GM18517 (cell line): ENCODE measurements at regions not wholly inside any gene's neighbourhood (a gene's known extent, or its start where the extent isn't known, plus 50 kb on each side); places are given as distances from the start of the nearest gene placed in this dataset.

Experiments
- ATAC-seq: cut with Tn5 transposase; IDR thresholded peaks from one replicate; pipeline ENCODE4 v1.9.1; 2021; ENCODE audit warnings: mild to moderate bottlenecking, moderate library complexity; ENCODE audit not compliant: unreplicated experiment

DNA sequence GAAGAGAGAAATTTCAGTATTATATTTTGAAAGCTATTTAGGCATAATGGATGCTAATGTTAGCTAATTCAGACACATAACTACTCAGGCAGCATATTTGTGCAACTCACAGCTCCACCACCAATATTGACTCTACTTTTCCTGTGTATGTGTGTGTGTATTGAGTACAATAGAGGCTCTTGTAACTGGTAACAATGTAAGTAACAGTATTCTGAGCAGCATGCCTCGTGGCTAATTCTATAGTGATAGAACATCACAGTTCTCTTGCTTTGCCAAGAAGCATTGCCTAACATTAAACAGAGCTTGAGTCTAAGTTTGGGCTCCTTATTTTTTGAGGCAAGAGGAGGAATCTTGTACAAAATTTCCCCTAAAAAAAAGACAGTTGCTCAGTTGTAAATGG is 98.6 kb upstream of the ARHGEF26 start:
- ATAC-seq = no peak

DNA sequence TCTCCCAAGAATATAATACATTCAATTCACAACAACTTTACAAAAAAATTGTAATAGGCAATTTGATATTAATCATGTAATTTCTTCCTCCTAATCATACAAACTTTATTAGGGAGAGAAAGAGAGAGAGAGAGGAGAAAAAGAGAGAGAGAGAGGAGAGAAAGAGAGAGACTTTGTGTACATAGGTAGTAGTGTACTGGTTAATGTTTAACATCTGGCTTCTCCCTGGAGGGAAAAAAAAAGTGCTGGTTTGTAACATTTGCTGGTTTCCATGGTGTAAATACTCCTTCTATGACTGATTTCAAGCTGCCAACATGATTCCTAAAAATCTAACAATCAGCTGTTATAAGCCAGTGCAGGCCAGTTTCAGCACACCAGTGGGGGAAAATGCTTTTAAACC is 98.0 kb upstream of the ARHGEF26 start:
- ATAC-seq = no peak

GRCh38 chr3:154025007-154025406 is 96.2 kb upstream of the ARHGEF26 start:
- no peak for ATAC-seq

DNA sequence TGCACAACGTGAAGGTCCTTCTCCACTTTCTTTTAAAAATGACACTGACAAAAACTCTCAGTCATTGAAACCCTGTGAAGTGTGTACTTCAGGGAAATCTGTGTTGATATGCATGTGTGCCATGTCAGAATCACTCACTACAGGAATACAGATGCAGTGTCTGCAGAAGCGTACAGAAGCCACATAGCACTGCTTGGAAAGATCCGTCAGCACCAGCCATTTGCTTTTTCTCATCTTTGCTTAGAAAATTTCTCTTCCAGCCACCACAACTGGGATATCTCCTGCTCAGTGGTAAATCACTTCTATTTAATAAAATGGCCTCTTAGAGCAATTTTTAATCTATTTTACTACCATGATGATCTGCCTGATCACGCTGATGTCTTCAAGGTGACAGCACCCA is 91.3 kb upstream of the ARHGEF26 start:
- ATAC-seq = no peak

DNA sequence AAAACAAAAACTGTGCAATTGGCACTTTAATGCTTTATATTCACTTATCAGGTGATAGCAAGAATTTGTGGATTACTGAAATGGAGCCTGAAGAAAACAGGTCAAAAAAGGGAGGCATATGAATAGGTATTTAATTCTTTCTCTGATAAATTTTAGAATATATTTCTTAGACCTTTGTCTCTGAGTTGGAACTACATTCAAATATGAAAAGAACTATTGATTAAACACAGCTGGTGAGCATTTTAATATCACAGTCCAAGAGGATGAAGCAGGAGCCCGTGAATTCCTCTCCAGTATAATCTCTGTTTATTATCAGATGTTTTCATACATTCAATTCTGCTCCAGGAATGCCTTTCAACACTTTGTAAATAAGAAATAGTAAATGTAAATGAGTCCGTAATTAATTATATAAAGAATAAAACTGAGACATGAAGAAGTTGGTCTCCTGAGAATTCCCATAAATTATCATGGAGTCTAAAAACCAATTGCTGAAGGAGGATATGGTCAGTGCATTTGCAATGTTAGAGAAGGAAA is 86.3 kb upstream of the ARHGEF26 start:
- no peak for ATAC-seq

GRCh38 chr3:154040283-154040682 is 80.9 kb upstream of the ARHGEF26 start:
- no peak for ATAC-seq

DNA sequence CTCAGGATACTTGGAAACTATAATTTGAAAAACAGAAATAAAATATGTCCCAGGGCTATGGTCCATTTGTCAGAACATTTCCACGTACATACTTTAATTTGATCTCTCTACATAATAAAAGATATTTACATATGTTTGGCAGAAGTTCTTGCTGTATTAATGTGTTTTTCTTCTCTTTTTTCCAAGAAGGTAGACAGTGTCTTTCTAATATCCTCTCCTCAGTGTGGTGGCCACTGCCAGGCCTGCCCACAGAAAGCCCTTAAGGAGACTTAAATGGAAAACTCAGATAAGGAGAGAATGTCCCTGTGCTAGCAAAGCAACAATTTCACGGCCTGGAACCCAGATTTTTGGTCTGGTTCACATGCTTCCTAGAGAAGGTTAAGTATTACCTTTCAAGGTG is 76.5 kb upstream of the ARHGEF26 start:
- ATAC-seq = no peak

GRCh38 chr3:154050216-154050615 is 71.0 kb upstream of the ARHGEF26 start:
- no peak for ATAC-seq

- ATAC-seq = no peak
Measured at GRCh38 chr3:154050766-154051165, 70.4 kb upstream of the ARHGEF26 start.

DNA sequence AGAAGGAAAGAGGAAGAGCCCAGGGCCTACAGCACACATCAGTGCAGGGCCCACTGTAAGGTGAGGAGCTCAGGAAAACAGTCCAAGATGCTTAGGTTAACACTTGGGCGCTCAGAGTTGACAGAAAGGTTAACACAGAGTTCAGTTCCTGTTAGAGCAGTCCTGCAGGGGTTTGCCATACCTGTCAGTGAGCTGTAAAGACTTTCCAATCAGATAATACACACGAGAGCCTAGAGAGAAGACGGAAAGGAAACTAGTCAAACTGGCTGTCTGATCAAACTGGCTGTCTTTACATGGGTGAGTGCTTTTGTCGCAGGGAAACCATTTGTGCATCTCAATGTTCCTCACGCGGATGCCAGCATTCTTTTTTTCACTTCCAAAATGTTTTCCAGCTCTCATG is 61.4 kb upstream of the ARHGEF26 start:
- no peak for ATAC-seq

DNA sequence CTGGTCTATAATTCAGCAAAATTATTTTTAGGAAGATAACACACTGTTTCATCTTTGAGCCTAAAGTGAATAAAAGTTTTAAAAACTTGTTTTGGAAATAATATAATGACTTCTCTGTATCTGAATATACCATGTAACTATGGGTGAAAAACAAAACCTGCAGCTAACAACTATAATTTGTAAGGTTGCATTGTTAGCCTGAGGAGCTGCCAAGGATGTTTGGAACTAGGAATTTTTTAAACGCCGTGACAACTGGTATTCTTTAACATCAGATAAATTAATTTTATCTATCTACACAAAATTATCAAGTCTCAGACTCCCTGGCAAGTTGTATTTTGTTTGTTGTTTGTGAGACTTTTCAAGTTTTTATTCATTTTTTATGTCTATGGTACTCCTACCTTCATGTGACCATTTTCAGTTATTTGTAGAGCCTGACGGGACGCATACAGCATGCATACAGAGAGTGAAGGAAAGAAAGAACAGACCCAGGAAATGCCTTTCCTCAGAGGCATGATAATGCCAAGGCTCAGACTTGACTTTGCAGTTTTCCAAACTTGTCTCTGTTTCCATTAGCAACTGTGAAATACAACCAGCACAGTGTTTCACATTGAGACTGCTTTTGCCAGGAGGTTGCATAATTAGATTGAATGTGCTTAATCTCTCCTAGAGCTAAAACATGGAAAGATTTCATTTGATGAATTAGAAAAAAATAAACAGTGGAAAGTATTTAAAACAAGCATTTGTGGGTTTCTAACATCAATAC is 60.8 kb upstream of the ARHGEF26 start:
- no peak for ATAC-seq

- no peak for ATAC-seq
Measured at GRCh38 chr3:154061001-154061370, 60.2 kb upstream of the ARHGEF26 start.

- ATAC-seq = no peak
Measured at GRCh38 chr3:154062513-154062912, 58.7 kb upstream of the ARHGEF26 start.

DNA sequence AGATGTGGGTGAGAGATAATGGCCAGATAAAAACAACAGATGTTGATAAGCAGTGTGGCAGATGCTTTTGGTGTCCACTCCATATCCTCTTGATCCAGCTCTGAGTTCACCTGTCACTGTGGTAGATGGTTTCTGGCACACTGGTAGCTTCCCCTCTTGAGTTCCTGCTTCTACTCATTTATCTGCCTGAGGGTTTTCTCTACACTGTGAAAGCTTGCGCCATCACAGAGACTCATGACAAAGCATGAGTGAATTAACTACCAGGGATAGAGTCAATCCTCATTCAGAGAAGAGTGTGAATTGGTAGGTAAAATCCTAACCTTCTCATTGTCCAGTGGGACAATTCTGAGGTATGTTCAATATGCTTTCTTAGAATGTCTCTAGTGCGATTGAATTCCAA is 50.0 kb upstream of the ARHGEF26 start:
- no peak for ATAC-seq
